ENCODE measurements at regions not wholly inside any gene's neighbourhood (a gene's known extent, or its start where the extent isn't known, plus 50 kb on each side); places are given as distances from the start of the nearest gene placed in this dataset.

- TF ChIP-seq CTCF (IDR thresholded peaks at IDR 0.05; ENCODE audit: extremely low read depth in 1 of 2, insufficient read depth in 1 of 2, low read depth in 1 of 2, low read length in 2 of 2) (no peak), POLR2AphosphoS5 (IDR thresholded peaks at IDR 0.05; ENCODE audit: insufficient read depth, low read depth, low read length) (no peak), POLR2A (IDR thresholded peaks at IDR 0.05; ENCODE audit: low read depth, low read length) (no peak)
Measured at GRCh38 chr4:57445686-57446085, 335.5 kb upstream of the IGFBP7 start.

All from endothelial cell of umbilical vein (primary cell).